ENCODE measurements at regions not wholly inside any gene's neighbourhood (a gene's known extent, or its start where the extent isn't known, plus 50 kb on each side); places are given as distances from the start of the nearest gene placed in this dataset.

- Histone ChIP-seq H3K27me3 (ENCODE audit: control insufficient read depth, insufficient read depth, low read length) (no peaks in the 10 kb centered on the region), H3K36me3 (ENCODE audit: control insufficient read depth, insufficient read depth, low read length) (no peaks in the 10 kb centered on the region), H3K9ac (ENCODE audit: low read depth, low read length) (no peak overlapping the region), H3K4me3 (ENCODE audit: low read depth, low read length) (no peak overlapping the region), H3K4me1 (ENCODE audit: control insufficient read depth, insufficient read depth, low read length) (no peaks in the 10 kb centered on the region), H3K9me3 (ENCODE audit: control insufficient read depth, insufficient read depth, low read length) (no peaks in the 10 kb centered on the region)
Observed at GRCh38 chr13:72204291-72204690, 337.3 kb upstream of the DACH1 start.

DNA sequence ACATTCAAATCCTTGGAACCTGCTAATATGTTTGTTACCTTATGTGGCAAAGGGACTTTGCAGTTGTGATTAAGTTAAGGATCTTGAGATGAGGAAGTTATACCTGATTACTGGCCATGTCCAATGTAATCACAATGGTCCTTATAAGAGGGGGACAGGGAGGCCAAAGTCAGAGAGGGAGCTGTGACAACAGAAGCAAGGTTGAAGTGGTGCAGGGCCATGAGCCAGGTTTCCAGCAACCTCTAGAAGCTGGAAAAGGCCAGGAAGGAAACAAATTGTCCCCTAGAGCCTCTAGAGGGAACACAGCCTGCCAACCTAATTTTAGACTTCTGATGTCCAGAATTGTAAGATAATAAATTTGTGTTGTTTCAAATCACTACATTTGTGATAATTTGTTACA is 334.7 kb upstream of the DACH1 start:
- Histone ChIP-seq H3K36me3 (ENCODE audit: control insufficient read depth, insufficient read depth, low read length) (no peaks in the 10 kb centered on the region), H3K4me1 (ENCODE audit: control insufficient read depth, insufficient read depth, low read length) (no peaks in the 10 kb centered on the region), H3K9me3 (ENCODE audit: control insufficient read depth, insufficient read depth, low read length) (no peaks in the 10 kb centered on the region), H3K4me3 (ENCODE audit: low read depth, low read length) (no peak overlapping the region), H3K9ac (ENCODE audit: low read depth, low read length) (no peak overlapping the region), H3K27me3 (ENCODE audit: control insufficient read depth, insufficient read depth, low read length) (no peaks in the 10 kb centered on the region)

GRCh38 chr13:72199640-72200039 is 332.6 kb upstream of the DACH1 start:
- Histone ChIP-seq H3K9ac (ENCODE audit: low read depth, low read length) (no peak overlapping the region), H3K4me1 (ENCODE audit: control insufficient read depth, insufficient read depth, low read length) (no peaks in the 10 kb centered on the region), H3K36me3 (ENCODE audit: control insufficient read depth, insufficient read depth, low read length) (no peaks in the 10 kb centered on the region), H3K27me3 (ENCODE audit: control insufficient read depth, insufficient read depth, low read length) (no peaks in the 10 kb centered on the region), H3K4me3 (ENCODE audit: low read depth, low read length) (no peak overlapping the region), H3K9me3 (ENCODE audit: control insufficient read depth, insufficient read depth, low read length) (no peaks in the 10 kb centered on the region)

GRCh38 chr13:72198967-72199560 is 332.1 kb upstream of the DACH1 start:
- no peak overlapping the region for H3K4me3 ChIP-seq (ENCODE audit: low read depth, low read length)
- no peaks in the 10 kb centered on the region for H3K27me3 ChIP-seq (ENCODE audit: control insufficient read depth, insufficient read depth, low read length)
- no peaks in the 10 kb centered on the region for H3K4me1 ChIP-seq (ENCODE audit: control insufficient read depth, insufficient read depth, low read length)
- H3K36me3 ChIP-seq (ENCODE audit: control insufficient read depth, insufficient read depth, low read length) = no peaks in the 10 kb centered on the region
- H3K9ac ChIP-seq (ENCODE audit: low read depth, low read length) = no peak overlapping the region
- no peaks in the 10 kb centered on the region for H3K9me3 ChIP-seq (ENCODE audit: control insufficient read depth, insufficient read depth, low read length)

GRCh38 chr13:72198042-72198441 is 331.0 kb upstream of the DACH1 start:
- Histone ChIP-seq H3K9ac (ENCODE audit: low read depth, low read length) (no peak overlapping the region), H3K4me1 (ENCODE audit: control insufficient read depth, insufficient read depth, low read length) (no peaks in the 10 kb centered on the region), H3K4me3 (ENCODE audit: low read depth, low read length) (no peak overlapping the region), H3K36me3 (ENCODE audit: control insufficient read depth, insufficient read depth, low read length) (no peaks in the 10 kb centered on the region), H3K27me3 (ENCODE audit: control insufficient read depth, insufficient read depth, low read length) (no peaks in the 10 kb centered on the region), H3K9me3 (ENCODE audit: control insufficient read depth, insufficient read depth, low read length) (no peaks in the 10 kb centered on the region)

- no peaks in the 10 kb centered on the region for H3K27me3 ChIP-seq (ENCODE audit: control insufficient read depth, insufficient read depth, low read length)
- H3K36me3 ChIP-seq (ENCODE audit: control insufficient read depth, insufficient read depth, low read length) = no peaks in the 10 kb centered on the region
- no peaks in the 10 kb centered on the region for H3K4me1 ChIP-seq (ENCODE audit: control insufficient read depth, insufficient read depth, low read length)
- no peak overlapping the region for H3K4me3 ChIP-seq (ENCODE audit: low read depth, low read length)
- no peak overlapping the region for H3K9ac ChIP-seq (ENCODE audit: low read depth, low read length)
- no peaks in the 10 kb centered on the region for H3K9me3 ChIP-seq (ENCODE audit: control insufficient read depth, insufficient read depth, low read length)
Observed at GRCh38 chr13:72195044-72195704, 328.2 kb upstream of the DACH1 start.

GRCh38 chr13:72194523-72194922 is 327.5 kb upstream of the DACH1 start:
- Histone ChIP-seq H3K27me3 (ENCODE audit: control insufficient read depth, insufficient read depth, low read length) (no peaks in the 10 kb centered on the region), H3K4me3 (ENCODE audit: low read depth, low read length) (no peak overlapping the region), H3K4me1 (ENCODE audit: control insufficient read depth, insufficient read depth, low read length) (no peaks in the 10 kb centered on the region), H3K36me3 (ENCODE audit: control insufficient read depth, insufficient read depth, low read length) (no peaks in the 10 kb centered on the region), H3K9ac (ENCODE audit: low read depth, low read length) (no peak overlapping the region), H3K9me3 (ENCODE audit: control insufficient read depth, insufficient read depth, low read length) (no peaks in the 10 kb centered on the region)

GRCh38 chr13:72186730-72187422 is 319.9 kb upstream of the DACH1 start:
- no peaks in the 10 kb centered on the region for H3K9me3 ChIP-seq (ENCODE audit: control insufficient read depth, insufficient read depth, low read length)
- H3K9ac ChIP-seq (ENCODE audit: low read depth, low read length) = no peak overlapping the region
- no peaks in the 10 kb centered on the region for H3K27me3 ChIP-seq (ENCODE audit: control insufficient read depth, insufficient read depth, low read length)
- H3K4me1 ChIP-seq (ENCODE audit: control insufficient read depth, insufficient read depth, low read length) = no peaks in the 10 kb centered on the region
- no peak overlapping the region for H3K4me3 ChIP-seq (ENCODE audit: low read depth, low read length)
- no peaks in the 10 kb centered on the region for H3K36me3 ChIP-seq (ENCODE audit: control insufficient read depth, insufficient read depth, low read length)

GRCh38 chr13:72185776-72186175 is 318.8 kb upstream of the DACH1 start:
- no peaks in the 10 kb centered on the region for H3K4me1 ChIP-seq (ENCODE audit: control insufficient read depth, insufficient read depth, low read length)
- no peaks in the 10 kb centered on the region for H3K27me3 ChIP-seq (ENCODE audit: control insufficient read depth, insufficient read depth, low read length)
- H3K4me3 ChIP-seq (ENCODE audit: low read depth, low read length) = no peak overlapping the region
- no peaks in the 10 kb centered on the region for H3K9me3 ChIP-seq (ENCODE audit: control insufficient read depth, insufficient read depth, low read length)
- no peaks in the 10 kb centered on the region for H3K36me3 ChIP-seq (ENCODE audit: control insufficient read depth, insufficient read depth, low read length)
- no peak overlapping the region for H3K9ac ChIP-seq (ENCODE audit: low read depth, low read length)

DNA sequence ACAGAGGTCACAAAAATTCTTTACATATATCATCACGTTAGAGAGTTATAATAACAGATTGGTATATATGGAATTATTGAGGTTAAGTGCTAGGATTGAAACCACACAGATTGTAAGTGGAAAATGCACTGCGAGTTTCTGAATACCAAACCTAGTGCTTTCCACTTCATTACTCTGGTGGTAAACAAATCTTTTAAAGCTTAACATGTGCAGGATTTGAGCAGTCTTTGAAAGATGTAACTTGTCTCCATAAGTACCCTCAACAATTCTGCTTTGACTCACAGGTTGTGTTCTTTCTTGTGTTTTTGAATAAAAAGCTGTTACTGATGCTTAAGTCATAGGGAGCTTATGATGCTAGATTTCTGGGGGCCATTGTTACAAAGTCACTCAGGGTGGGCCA is 314.7 kb upstream of the DACH1 start:
- no peaks in the 10 kb centered on the region for H3K36me3 ChIP-seq (ENCODE audit: control insufficient read depth, insufficient read depth, low read length)
- no peaks in the 10 kb centered on the region for H3K27me3 ChIP-seq (ENCODE audit: control insufficient read depth, insufficient read depth, low read length)
- no peaks in the 10 kb centered on the region for H3K9me3 ChIP-seq (ENCODE audit: control insufficient read depth, insufficient read depth, low read length)
- no peak overlapping the region for H3K4me3 ChIP-seq (ENCODE audit: low read depth, low read length)
- no peak overlapping the region for H3K9ac ChIP-seq (ENCODE audit: low read depth, low read length)
- no peaks in the 10 kb centered on the region for H3K4me1 ChIP-seq (ENCODE audit: control insufficient read depth, insufficient read depth, low read length)

DNA sequence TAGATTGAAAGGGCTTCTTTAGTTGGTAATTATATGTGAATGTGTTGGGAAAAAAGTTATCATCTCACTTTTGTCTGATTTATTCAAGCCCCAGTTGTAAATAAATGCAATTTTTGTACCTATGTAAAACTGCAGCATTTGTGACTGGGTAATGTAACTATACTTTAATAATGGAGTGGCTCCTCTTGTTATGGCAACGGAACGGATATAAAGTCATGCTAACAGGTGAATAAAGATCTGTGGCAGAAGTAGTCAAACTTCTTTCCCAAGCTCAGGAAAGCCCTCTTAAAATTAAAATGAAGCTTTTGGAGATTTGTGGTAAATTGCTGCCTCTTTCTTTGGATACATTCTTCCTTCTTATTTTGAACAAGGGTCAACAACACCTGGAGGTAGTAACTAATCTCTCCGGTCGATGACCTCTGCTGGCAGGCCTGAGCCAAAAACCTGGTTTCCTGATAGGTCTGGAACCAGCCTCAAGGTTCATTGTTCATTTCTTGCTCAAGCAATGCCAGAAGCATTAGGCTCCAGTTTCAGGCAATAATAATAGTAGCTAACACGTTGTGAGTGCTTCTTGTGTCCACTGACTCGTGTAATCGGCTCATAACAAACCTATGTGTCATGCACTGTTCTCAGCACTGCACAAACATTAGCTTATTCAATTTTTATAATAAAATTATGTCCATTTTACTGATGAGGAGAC is 313.4 kb upstream of the DACH1 start:
- no peak overlapping the region for H3K9ac ChIP-seq (ENCODE audit: low read depth, low read length)
- H3K9me3 ChIP-seq (ENCODE audit: control insufficient read depth, insufficient read depth, low read length) = no peaks in the 10 kb centered on the region
- H3K36me3 ChIP-seq (ENCODE audit: control insufficient read depth, insufficient read depth, low read length) = no peaks in the 10 kb centered on the region
- no peak overlapping the region for H3K4me3 ChIP-seq (ENCODE audit: low read depth, low read length)
- H3K4me1 ChIP-seq (ENCODE audit: control insufficient read depth, insufficient read depth, low read length) = no peaks in the 10 kb centered on the region
- H3K27me3 ChIP-seq (ENCODE audit: control insufficient read depth, insufficient read depth, low read length) = no peaks in the 10 kb centered on the region

Measured in iPS-15b (cell line).